DMS114 treated with DMSO at 0.1 percent for 48 hours (cell line): ENCODE measurements at regions not wholly inside any gene's neighbourhood (a gene's known extent, or its start where the extent isn't known, plus 50 kb on each side); places are given as distances from the start of the nearest gene placed in this dataset.

ENCODE experiments used
- DNase-seq: peaks from one replicate; lab custom pipeline; 2025; ENCODE audit not compliant: unreplicated experiment; lab: John Stamatoyannopoulos, UW

DNA sequence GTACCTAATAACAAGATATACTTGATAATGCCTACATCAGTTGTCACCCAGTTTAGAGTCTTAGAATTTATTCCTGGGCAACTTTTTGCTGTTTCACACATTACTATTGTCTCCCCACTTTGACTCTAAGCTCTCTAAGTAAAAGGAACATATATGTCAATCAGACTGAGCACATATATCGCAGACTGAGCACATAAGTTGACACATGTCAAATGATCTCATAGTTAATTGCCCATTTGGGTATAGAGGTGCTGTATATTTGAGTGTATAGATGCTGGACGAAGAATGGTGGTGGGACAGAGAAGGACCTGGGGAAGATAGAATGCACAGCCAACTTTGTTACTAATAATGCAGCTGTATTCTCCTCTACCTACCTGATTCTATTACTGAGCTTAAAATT, 746.0 kb upstream of the CDH2 start:
- DNase-seq = no peak

DNA sequence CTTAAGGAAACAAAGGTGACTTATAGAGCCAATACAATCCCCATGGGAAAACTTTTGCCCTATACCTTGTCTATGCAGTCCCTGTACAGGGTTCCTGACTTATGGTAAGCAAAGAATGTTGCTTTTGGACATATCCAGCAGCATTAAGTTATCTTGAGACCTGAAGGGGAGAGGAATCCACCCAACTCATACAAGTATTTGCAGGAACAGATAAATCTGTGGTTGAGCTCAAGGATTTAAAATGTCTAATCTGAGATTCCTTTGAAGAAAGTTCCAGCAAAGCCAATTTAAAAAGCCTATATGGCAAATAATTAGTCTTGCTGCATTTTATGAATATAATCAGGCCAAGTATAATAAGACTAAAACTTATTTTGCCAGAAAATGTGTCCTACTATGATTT, 739.5 kb upstream of the CDH2 start:
- no peak for DNase-seq

DNA sequence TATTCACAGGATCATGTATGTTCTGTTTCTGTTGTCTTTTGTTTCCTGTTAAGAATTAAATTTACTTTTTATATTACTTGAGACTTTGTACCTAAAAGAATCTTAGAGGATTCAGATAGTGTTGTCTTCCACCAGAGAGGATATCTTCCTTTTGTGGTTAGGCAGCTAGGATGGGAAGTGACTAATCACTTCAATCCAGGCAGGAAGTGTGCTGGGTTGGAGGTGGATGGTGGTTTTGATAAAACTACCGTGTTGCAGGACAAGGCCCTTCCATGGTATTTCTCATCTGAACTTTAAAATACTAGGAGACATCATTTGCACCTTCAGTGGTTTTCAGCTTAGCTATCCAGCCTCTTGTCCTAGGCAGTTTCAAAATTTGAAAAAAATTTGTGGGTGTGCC, 728.6 kb upstream of the CDH2 start:
- DNase-seq = no peak

DNA sequence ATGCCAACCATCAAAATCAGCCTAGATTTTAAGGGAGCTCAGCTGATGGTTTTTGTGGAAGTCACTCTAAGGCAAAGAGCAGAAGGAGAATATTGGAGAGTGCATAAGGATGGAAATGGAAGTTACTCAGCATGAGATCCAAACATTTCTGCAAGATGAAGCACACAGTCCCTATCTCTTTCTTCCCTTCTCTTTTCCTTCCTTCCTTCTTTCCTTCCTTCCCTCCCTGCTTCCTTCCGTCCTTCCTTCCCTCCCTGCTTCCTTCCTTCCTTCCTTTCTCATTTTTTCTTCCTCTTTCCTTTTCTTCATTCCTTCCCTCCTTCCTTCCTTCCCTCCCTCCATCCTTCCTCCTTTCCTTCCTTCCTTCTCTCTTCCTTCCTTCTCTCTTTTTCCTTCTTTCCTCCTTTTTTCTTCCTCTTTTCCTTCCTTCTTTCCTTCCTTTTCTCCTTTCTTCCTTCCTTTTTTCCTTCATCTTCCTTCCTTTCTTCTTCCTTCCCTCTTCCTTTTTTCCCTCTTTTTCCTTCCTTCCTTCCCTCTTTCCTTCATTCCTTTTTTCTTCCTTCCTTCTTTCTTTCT, 727.9 kb upstream of the CDH2 start:
- no peak for DNase-seq

DNA sequence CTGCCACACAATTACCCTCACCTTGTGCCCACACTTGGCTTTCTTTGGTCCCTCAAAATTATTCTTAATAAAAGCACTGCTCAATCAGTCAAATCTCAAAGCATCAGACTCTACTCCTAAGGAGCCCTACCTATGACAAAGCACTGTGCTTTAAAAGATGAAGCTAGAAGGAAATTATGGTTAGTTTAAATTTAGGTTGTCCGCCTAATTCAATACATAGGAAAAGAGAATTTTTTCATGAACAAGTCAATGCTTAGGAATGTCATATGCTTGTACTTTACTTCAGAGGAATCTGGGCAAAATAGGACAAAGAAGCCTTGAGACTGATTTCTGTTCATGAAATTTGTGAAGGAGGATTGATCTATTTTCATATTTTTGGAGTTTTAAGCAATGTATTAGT, 726.4 kb upstream of the CDH2 start:
- no peak for DNase-seq

DNA sequence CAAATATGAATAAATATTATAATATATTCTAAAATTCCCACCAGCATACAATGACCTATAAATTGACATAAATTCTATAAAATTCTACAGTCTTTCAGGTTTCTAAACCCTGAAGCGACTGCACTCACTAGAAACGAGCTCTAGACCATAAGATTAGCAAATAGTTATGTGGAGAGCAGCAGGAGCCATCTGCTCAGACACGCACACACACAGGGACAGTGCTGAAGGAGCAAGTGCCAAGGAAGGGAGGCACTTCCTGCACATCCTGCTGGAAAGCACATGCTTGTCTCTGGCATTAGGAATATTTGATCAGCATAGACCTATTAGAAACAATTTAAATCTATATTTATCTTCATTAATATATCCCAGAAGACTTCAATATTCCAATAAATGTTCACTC, 713.9 kb upstream of the CDH2 start:
- DNase-seq = no peak

DNA sequence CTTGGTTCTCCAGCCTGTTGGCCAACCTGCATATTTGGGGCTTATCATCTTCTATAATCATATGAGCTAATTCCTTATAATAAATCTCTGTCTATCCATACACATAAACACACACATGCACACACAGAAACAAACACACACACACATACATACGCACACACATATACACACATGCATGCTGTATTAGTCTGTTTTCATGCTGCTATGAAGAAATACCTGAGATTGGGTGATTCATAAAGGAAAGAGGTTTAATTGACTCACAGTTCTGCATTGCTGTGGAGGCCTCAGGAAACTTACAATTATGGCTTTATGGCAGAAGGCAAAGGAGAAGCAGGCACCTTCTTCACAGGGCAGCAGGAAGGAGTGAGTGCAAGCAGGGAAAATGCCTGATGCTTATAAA, 707.4 kb upstream of the CDH2 start:
- DNase-seq = no peak

DNA sequence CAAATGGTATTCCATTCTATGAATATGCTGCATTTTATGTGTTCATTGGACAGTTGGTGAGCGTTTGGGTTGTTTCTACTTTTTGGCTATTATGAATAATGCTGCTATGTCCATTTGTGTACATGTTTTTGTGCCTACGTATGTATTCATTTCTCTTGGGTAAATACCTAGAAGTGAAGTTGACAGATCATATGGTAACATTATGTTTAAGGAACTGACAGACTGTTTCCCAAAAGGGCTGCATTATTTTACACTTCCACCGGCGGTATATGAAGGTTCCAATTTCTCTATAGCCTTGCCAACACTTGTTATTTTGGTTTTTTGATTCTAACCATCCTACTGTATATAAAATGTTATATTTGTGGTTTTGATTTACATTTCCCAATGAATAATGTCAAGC, 703.9 kb upstream of the CDH2 start:
- no peak for DNase-seq

DNA sequence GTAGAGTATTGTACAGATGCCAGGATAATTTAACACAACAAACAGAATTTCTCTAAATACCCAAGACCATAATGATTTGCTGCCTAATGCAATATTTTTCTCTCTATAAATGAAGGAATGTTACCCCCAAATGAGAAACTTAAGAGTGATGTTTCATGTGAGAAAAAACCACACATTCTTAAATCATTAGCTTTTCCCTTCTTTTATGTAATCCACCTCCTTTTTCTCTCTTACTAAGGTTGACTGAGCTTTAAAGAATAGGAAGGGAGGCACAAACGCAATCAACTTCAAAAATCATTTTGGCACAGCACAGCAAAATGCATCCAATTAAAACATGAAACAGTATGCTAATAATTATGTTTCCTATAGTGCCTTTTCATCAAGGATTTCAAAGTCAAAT, 698.1 kb upstream of the CDH2 start:
- no peak for DNase-seq

DNA sequence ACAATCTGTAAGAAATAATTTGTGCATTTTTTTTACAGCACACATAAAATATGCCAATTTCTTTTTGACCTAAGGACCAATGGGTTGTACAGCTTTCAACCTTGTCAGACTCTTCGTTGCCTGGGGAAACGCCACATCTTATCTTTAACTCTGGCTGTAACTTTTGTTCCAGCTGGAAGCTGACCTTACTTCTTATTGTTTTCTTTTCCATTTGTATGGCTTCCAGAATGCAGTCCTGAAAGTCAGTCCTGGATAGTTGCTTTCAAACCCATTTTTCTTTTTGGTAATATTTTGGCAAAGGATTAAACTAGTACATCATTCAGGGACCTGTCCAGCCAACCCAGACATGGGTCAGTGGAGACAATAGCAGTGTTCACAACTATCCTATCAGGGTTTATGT, 686.5 kb upstream of the CDH2 start:
- DNase-seq = no peak

DNA sequence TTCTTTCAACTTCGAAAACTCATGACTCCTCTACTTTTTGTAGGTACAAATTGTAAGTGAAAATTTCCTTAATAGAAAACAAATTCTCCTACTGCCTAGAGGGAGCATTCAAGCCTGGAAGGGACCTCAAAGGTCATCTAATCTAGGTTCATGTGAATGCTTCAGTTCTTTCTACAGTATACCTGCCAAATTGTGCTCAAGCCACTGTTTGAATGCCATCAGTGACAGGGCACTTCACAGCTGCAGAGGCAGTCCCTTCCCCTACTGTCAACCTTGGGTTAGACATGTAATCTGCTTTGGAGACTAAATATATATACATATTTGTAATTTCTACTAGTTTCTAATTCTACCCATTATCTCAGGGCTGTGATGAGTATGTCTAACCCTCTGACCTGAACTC, 681.3 kb upstream of the CDH2 start:
- no peak for DNase-seq

DNA sequence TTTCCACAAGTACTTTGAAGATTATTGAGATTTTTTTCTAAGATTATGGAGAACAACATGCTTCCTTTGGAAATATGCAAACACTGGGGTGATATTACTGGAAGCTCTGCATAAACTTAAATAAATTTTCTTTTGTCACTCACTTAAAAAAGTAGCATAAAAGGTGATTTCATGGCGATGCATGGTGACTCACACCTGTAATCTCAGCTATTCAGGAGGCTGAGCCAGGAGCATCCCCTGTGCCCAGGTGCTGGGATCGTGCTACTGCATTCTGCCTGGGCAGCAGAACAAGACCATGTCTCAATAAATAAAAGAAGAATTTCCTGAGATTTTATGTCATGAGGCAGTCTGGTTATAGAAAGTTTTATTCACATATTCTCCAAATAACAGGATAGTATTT, 679.1 kb upstream of the CDH2 start:
- DNase-seq = no peak

DNA sequence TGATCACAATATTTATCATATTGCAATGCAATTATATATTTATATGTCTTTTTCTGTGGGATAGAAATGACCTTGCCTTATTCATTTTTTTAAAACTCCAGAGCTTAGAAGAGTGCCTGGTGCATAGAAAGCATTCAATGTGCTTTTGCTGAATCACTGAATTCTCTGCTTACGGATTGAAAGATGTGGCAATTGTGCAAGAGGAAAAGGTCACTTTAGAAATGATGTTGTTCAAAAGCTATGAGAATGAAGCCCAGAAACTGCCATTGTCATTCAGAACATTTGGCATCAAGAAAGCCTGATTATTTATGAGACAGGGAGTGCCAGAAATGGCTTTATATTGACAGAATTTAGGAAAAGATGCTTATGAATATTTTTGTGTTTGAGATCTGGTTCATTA, 678.6 kb upstream of the CDH2 start:
- DNase-seq = no peak

DNA sequence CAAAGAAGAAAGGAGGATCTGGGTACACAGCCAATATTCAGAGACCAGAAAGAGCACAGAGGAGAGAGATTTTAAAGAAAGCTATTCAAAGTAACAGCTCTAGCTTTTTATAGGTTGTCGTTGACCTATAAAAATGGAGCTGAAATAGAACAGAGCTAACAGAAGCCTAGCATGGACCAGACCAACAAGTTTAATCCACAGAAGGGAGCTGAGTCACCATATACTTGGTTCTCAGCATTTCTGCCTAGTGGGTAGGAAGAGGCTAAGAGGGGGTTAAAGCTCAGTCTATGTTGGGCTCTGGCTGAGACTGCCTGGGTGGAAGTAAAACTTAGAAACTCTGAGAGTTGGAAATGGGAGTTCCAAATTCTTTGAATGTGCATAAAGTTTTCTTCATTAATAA, 678.0 kb upstream of the CDH2 start:
- DNase-seq = no peak

DNA sequence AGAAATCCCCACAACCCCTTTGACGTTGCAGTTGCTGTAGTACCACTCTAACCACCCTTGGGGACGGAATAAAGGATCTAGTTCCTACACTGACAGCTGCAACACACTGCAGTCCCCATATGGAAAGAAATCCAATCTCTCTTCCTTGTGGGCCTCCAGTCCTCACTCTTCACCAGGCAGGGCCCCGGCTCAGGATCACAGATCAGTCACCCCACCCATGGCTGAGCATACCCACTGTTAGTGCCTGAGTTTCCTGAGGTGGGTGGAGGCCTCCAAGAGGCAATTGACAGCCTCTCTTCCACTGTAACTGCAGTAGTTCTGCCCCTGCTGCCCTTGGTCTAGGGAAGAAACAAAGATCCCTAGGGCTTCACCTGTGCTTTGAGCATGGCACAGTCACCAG, 670.0 kb upstream of the CDH2 start:
- no peak for DNase-seq

DNA sequence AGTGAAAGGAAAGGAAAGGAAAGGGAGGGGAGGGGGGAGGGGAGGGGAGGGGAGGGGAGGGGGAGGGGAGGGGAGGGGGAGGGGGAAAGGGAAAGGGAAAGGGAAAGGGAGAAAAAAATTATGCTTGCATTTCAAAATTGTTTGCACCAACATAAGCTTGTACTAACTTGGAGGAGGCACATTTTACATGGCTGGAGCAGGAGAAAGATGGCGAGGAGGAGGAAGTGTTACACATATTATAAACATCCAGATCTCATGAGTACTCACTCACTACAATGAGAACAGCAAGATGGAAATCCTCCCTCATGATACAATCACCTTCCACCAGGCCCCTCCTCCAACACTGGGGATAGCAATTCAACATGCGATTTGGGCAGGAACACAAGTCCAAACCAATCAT, 660.2 kb upstream of the CDH2 start:
- DNase-seq = no peak

DNA sequence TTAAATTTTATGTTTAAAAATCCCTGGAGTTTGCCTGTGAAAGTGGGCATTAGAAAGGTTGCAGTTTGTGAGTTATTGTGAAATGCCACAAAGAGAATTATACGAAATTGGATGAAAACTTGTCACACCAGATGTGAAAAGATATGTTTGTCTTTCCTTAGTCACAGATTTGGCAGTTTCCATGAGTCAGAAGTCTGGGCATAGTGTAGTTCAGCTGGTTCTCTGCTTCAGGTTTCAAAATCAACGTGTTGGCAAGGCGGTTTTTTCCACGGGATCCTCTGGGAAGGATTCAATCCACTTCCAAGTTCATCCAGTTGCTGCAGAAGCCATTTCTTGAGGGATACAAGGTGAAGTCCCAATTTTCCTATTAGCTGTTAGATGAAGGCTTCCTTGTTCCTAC, 658.0 kb upstream of the CDH2 start:
- no peak for DNase-seq

DNA sequence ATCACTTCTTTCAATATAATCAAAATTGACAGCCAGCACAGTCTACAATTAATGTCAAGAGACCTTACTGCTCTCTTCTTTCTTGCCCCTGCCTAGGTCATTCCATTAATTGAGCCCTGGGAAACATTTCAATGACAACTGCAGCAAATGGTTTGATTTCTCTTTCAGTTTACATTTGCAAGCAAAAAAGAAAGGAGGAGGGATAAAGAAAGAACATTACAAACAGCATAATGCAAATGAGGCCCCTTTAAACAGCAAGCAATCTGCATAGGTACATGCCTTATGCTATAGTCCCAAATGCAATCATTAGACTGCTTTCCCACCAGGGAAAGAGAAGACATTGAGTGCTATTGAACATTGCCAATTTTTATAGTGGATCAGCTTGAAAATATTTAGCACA, 655.0 kb upstream of the CDH2 start:
- DNase-seq = no peak

DNA sequence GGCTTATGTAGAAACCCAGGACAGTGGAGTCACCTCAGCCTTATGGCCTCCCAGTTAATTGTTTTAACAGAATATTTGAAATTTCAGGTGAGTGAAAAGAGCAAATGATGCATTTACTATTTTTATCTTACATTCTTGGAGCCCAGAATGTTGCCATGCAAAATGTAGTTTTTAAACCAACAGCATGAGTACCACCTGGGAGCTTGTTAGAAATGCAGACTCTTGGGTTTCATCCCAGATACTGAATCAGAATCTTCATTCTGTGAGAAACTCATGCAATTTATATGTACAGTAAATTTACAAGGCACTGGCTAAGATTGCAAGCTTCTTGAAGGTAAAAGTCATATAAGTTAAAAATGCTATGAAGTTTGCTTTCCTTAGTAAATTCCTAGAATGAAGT, 654.5 kb upstream of the CDH2 start:
- DNase-seq = no peak

DNA sequence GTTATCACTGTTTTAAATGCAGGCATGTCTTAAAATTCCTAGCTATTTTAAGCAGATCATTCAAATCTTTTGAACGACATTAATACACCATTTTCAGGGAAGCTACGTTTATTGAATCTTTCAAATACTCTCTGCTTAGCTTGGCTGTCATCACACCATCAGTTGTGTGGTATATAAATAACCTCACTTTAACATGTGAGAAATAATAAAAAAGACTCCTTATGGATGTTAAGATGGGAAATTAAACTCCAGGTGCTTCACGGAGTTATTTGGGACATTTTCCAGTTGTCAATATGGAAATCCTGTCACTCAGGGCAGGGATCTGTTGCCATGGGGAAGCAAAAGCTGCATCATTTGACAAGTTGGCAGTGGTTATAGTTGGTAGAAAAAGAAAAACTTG, 649.2 kb upstream of the CDH2 start:
- no peak for DNase-seq

DNA sequence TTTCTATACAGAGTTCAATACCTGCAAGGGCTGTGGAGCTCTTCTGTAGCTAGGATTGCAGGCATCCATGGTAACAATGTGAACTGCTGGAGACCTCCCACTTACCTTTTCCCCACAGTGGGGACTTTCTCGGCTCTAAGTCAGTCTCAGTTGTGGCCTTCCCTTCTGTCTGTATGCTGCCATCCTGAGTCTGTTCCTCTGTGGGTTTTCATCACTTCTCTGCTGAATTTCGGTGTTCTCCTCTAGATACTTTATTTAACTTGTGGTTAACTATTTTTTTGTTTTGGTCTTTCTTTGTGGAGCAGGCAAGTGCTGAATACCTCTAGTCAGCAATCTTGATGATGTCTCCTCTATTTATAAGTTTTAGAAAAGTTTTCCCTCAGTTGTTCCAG, 647.2 kb upstream of the CDH2 start:
- no peak for DNase-seq

DNA sequence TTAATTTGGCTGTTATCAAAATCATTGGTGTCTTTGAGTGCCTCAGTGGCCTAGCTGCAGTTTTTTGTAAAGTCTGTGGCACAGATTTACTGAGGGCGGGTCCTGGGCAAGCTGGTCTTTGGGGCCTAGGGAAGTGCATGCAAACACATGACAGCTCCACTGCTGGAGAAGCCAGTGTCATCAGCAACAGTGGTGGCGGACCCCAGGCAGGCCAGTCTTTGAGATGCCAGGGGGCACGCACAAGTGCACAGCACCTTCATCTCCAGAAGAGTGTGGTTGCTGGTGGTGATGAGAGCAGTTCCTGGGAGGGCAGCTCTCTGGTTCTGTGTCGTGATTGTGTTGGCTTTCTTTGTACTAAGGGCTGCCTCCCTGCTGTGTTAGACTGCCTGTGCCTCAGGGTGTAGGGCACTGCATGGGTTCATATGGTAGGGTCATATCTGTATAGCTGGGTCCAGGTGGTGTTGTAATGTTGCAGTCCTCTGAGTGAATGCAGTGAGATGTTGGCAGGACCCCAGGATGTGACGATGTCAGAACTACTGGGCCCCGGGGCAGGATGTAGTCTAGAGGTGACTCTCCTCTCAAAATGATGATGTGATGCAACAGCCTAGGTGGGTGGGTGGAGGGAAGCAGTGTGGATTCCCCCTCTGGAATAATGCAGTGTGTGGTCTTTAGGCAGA, 646.7 kb upstream of the CDH2 start:
- no peak for DNase-seq

DNA sequence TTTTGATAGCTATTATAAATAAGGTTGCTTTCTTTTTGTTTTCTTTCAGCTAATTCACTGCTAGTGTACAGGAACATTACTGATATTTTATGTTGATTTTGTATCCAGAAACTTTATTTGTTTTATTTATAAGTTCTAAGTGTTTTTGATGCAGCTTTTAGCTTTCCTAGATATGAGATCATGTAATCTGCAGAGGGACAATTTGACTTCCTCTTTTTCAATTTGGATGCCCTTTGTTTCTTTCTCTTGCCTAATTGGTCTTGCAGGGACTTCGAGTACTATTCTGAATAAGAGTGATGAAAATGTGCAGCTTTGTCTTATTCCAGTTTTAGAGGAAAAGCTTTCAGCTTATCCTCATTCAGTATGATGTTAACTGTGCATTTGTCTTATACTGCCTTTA, 643.4 kb upstream of the CDH2 start:
- no peak for DNase-seq

DNA sequence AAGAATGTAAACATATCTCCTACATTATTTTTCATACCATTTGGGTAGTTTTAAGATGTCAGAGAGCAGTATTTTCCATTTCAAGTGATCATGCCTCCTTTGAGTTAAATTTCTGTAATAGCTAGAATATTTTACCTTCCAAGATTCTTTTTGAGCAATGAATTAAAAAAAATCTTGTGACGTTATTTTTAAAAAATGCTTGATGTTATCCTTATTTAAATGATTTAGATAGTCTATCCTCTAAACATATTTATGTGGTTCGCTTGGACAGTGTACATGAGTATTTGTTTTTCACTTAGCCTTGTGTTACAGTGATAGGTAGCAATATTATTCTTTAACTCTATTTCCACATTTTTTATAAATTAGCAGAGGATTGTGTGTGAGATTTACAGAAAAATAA, 639.2 kb upstream of the CDH2 start:
- no peak for DNase-seq
